Fibroblast of lung (primary cell): ENCODE measurements at regions not wholly inside any gene's neighbourhood (a gene's known extent, or its start where the extent isn't known, plus 50 kb on each side); places are given as distances from the start of the nearest gene placed in this dataset.

Source experiments
- DNase-seq, 2 donors: peaks; one replicate each; pipeline versions ENCODE4 v3.0.0 to v3.0.0-alpha.2; 2010; ENCODE audit warnings: low read depth in 2 of 2
- H2AFZ ChIP-seq: 2 replicates; pipeline ENCODE4 v1.5.1; 2012; ENCODE audit warnings: low read length, control low read depth, inconsistent platforms
- H3K27ac ChIP-seq: 2 replicates; pipeline ENCODE4 v1.5.1; 2011; ENCODE audit warnings: low read length, control low read depth; ENCODE audit not compliant: insufficient read depth
- H3K27me3 ChIP-seq: 2 replicates; pipeline ENCODE4 v1.5.1; 2011; ENCODE audit warnings: mild to moderate bottlenecking, low read length; ENCODE audit not compliant: control insufficient read depth, insufficient read depth
- H3K36me3 ChIP-seq: 2 replicates; pipeline ENCODE4 v1.5.1; 2011; ENCODE audit warnings: low read length; ENCODE audit not compliant: control insufficient read depth, insufficient read depth
- H3K4me1 ChIP-seq: 2 replicates; pipeline ENCODE4 v1.5.1; 2011; ENCODE audit warnings: low read length; ENCODE audit not compliant: control insufficient read depth, insufficient read depth; ENCODE audit errors: extremely low read depth
- H3K4me2 ChIP-seq: 2 replicates; pipeline ENCODE4 v1.5.1; 2011; ENCODE audit warnings: low read length, control low read depth; ENCODE audit not compliant: insufficient read depth; ENCODE audit errors: extremely low read depth
- H3K4me3 ChIP-seq, 4 experiments: fragments of 200-600 bp in 1 of 4; sonication (generic) in 1 of 4; replicated peaks in 1 of 4; 2 replicates each; pipeline ENCODE4 v1.5.1; 2011 to 2016; ENCODE audit warnings: low read length in 4 of 4, low read depth in 3 of 4, mild to moderate bottlenecking in 3 of 4, control low read depth in 2 of 4, inconsistent platforms in 1 of 4, mixed read lengths in 1 of 4; ENCODE audit not compliant: insufficient read depth in 1 of 4; ENCODE audit errors: control extremely low read depth in 1 of 4
- H3K79me2 ChIP-seq: 2 replicates; pipeline ENCODE4 v1.5.1; 2012; ENCODE audit warnings: mild to moderate bottlenecking, low read length, inconsistent platforms; ENCODE audit not compliant: control insufficient read depth, insufficient read depth
- H3K9ac ChIP-seq: 2 replicates; pipeline ENCODE4 v1.5.1; 2011; ENCODE audit warnings: mild to moderate bottlenecking, low read length, control low read depth; ENCODE audit not compliant: insufficient read depth
- H3K9me3 ChIP-seq: 2 replicates; pipeline ENCODE4 v1.5.1; 2012; ENCODE audit warnings: low read depth, low read length; ENCODE audit not compliant: control insufficient read depth, insufficient read depth
- H4K20me1 ChIP-seq: 2 replicates; pipeline ENCODE4 v1.5.1; 2011; ENCODE audit warnings: low read length; ENCODE audit not compliant: control insufficient read depth, insufficient read depth; ENCODE audit errors: extremely low read depth
- EZH2 ChIP-seq: IDR thresholded peaks from 2 replicates; pipeline ENCODE4 v1.5.1; 2012; ENCODE audit warnings: low read length, control low read depth, mild to moderate bottlenecking; ENCODE audit errors: missing control alignments
- TF ChIP-seq, protein P1 (sequence below), 2 donors: IDR thresholded peaks in 1 of 2; conservative IDR thresholded peaks in 1 of 2; 1 replicate in 1 of 2; 2 replicates in 1 of 2; pipeline ENCODE4 v1.5.1; 2011 to 2012; ENCODE audit warnings: low read length in 2 of 2, control low read depth in 1 of 2, inconsistent platforms in 1 of 2, low read depth in 1 of 2, mild to moderate bottlenecking in 1 of 2

DNA sequence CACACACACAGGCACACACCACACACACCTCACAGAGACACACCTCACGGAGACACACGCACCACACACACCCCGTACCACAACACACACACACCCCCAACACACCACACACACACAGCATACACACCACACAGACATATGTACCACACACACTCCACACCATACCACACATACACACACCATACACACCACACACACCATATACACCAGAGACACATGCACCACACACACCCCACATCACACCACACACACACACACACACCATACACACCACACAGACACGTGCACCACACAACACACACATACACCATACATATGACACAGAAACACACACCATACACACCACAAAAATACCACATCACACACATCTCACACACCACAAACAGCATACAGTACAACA, 850.7 kb downstream of the RNF144A start:
- no peaks in the 10 kb centered on the region for H3K79me2 ChIP-seq
- no peak for DNase-seq
- H3K9me3 ChIP-seq: no peaks in the 10 kb centered on the region
- no peaks in the 10 kb centered on the region for H3K27me3 ChIP-seq
- H3K4me3 ChIP-seq: no peak overlapping the region
- H3K4me2 ChIP-seq: no peak overlapping the region
- H2AFZ ChIP-seq: no peak overlapping the region
- H3K4me1 ChIP-seq: no peaks in the 10 kb centered on the region
- no peak for TF ChIP-seq EZH2
- TF ChIP-seq, protein P1, sequence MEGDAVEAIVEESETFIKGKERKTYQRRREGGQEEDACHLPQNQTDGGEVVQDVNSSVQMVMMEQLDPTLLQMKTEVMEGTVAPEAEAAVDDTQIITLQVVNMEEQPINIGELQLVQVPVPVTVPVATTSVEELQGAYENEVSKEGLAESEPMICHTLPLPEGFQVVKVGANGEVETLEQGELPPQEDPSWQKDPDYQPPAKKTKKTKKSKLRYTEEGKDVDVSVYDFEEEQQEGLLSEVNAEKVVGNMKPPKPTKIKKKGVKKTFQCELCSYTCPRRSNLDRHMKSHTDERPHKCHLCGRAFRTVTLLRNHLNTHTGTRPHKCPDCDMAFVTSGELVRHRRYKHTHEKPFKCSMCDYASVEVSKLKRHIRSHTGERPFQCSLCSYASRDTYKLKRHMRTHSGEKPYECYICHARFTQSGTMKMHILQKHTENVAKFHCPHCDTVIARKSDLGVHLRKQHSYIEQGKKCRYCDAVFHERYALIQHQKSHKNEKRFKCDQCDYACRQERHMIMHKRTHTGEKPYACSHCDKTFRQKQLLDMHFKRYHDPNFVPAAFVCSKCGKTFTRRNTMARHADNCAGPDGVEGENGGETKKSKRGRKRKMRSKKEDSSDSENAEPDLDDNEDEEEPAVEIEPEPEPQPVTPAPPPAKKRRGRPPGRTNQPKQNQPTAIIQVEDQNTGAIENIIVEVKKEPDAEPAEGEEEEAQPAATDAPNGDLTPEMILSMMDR (conservative IDR thresholded peaks at IDR 0.05 in 1 of 2, IDR thresholded peaks at IDR 0.05 in 1 of 2; ENCODE audit: low read depth in 1 of 2, low read length in 2 of 2): no peak
- H4K20me1 ChIP-seq: no peaks in the 10 kb centered on the region
- no peaks in the 10 kb centered on the region for H3K36me3 ChIP-seq
- no peak overlapping the region for H3K9ac ChIP-seq
- H3K27ac ChIP-seq: no peak overlapping the region

DNA sequence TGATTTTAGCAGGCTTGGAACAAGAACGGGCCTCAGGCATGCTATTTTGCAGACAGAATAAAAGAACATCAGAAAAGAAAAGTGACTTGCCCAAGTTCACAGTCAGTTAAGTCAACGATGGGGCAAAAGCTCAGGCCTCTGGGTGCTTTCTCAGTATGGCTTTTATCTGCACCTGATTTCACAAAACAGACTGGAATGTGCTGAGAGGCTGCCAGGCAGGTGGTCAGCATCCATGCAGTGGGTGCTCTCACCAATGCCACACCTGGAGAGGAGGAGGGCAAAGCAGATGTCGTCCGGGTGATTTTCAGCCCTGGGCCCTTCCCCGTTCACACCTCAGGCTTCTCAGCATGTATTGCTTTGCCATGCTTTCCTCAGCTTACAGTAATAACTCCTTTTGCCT, 854.6 kb downstream of the RNF144A start:
- Histone ChIP-seq H4K20me1 (no peaks in the 10 kb centered on the region), H2AFZ (no peak overlapping the region), H3K36me3 (no peaks in the 10 kb centered on the region), H3K9me3 (no peaks in the 10 kb centered on the region), H3K9ac (no peak overlapping the region), H3K27me3 (no peaks in the 10 kb centered on the region), H3K4me3 (no peak overlapping the region), H3K4me2 (no peak overlapping the region), H3K4me1 (no peaks in the 10 kb centered on the region), H3K27ac (no peak overlapping the region), H3K79me2 (no peaks in the 10 kb centered on the region)
- DNase-seq: no peak
- TF ChIP-seq, protein P1 (conservative IDR thresholded peaks at IDR 0.05 in 1 of 2, IDR thresholded peaks at IDR 0.05 in 1 of 2; ENCODE audit: low read depth in 1 of 2, low read length in 2 of 2): no peak
- no peak for TF ChIP-seq EZH2

DNA sequence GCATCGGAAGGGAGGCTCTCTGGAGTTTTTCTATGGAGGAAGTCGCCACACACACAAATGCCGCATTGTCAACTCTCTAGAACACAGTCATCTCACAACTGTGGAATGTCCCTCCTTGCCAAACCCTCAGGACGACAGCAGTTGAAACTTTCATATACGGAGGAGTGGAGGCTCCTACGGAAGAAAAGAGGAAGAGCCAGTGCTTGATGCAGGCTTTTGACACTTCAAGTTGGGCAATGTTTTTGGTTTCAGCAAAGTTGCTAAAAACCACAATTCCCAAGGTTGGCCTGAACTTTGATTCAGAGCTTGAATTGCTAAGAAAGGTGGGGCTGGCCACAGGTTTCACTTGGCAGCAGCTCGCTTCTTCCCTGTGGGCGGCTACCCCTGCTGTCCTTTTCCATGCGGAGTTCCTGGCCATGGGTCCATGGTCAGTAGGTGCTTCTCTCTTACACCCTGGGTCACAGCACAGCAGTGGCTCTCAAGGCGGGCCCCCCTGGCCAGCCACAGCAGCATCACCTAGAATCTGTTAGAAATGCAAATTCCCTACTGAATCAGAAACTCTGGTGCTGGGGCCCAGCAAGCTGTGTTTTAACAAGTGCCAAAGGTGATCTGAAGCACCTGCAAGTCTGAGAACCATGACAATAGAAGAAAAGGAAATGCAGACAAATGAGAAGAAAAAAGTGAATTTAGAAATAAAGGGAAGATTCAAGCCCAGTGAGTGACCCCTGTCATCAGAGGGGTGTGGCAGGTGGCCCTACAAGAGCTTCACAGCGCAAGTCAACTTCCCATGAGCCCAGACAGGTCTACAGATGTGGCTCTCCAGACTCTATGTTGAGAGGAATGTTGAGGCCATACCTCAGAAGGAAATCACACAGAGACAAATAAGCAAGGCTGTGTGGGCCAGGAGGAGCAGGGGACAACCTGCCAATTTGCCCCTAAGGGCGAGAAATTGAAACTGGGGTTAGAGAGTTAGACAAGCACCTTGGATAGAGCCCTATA, 856.4 kb downstream of the RNF144A start:
- Histone ChIP-seq H3K4me3 (no peak overlapping the region), H3K9ac (no peak overlapping the region), H3K36me3 (no peaks in the 10 kb centered on the region), H3K27me3 (no peaks in the 10 kb centered on the region), H3K79me2 (no peaks in the 10 kb centered on the region), H4K20me1 (no peaks in the 10 kb centered on the region), H3K9me3 (no peaks in the 10 kb centered on the region), H3K4me2 (no peak overlapping the region), H3K27ac (no peak overlapping the region), H2AFZ (no peak overlapping the region), H3K4me1 (no peaks in the 10 kb centered on the region)
- TF ChIP-seq EZH2: no peak
- TF ChIP-seq, protein P1 (conservative IDR thresholded peaks at IDR 0.05 in 1 of 2, IDR thresholded peaks at IDR 0.05 in 1 of 2; ENCODE audit: low read depth in 1 of 2, low read length in 2 of 2): no peak
- peak in 1 of 2 donors; percentile 49 for DNase-seq
